ENCODE measurements at regions not wholly inside any gene's neighbourhood (a gene's known extent, or its start where the extent isn't known, plus 50 kb on each side); places are given as distances from the start of the nearest gene placed in this dataset.

GRCh38 chr12:92089559-92089958 is 56.1 kb downstream of the BTG1 start:
- ATAC-seq: no peak

- ATAC-seq: no peak
Observed at GRCh38 chr12:92088805-92089204, 56.8 kb downstream of the BTG1 start.

- ATAC-seq: no peak
Observed at GRCh38 chr12:92085736-92086040, 60.0 kb downstream of the BTG1 start.

GRCh38 chr12:92085040-92085735 is 60.5 kb downstream of the BTG1 start:
- peak; percentile 60 to 65 for ATAC-seq

GRCh38 chr12:92080911-92081285 is 64.7 kb downstream of the BTG1 start:
- no peak for ATAC-seq

- ATAC-seq: no peak
Observed at GRCh38 chr12:92079054-92079385, 66.6 kb downstream of the BTG1 start.

- peak; percentile 81 to 86 for ATAC-seq
Observed at GRCh38 chr12:92078167-92079053, 67.2 kb downstream of the BTG1 start.

GRCh38 chr12:92077530-92077929 is 68.1 kb downstream of the BTG1 start:
- no peak for ATAC-seq

GRCh38 chr12:92076101-92076500 is 69.5 kb downstream of the BTG1 start:
- no peak for ATAC-seq

- ATAC-seq: no peak
Observed at GRCh38 chr12:92075425-92075914, 70.2 kb downstream of the BTG1 start.

- no peak for ATAC-seq
Observed at GRCh38 chr12:92074889-92075288, 70.8 kb downstream of the BTG1 start.

GRCh38 chr12:92073094-92073493 is 72.6 kb downstream of the BTG1 start:
- ATAC-seq: peak in 1 of 2 donors; percentile 33

- no peak for ATAC-seq
Observed at GRCh38 chr12:92072112-92072511, 73.5 kb downstream of the BTG1 start.

GRCh38 chr12:92070864-92071445 is 74.7 kb downstream of the BTG1 start:
- ATAC-seq: no peak

- ATAC-seq: no peak
Observed at GRCh38 chr12:92070054-92070863, 75.4 kb downstream of the BTG1 start.

GRCh38 chr12:92068459-92068858 is 77.2 kb downstream of the BTG1 start:
- no peak for ATAC-seq

- ATAC-seq: peak; percentile 83 to 85
Observed at GRCh38 chr12:92065639-92066038, 80.0 kb downstream of the BTG1 start.

- ATAC-seq: peak; percentile 68 to 71
Observed at GRCh38 chr12:92065018-92065499, 80.6 kb downstream of the BTG1 start.

GRCh38 chr12:92064422-92064821 is 81.2 kb downstream of the BTG1 start:
- ATAC-seq: no peak

- no peak for ATAC-seq
Observed at GRCh38 chr12:92063641-92064040, 82.0 kb downstream of the BTG1 start.

- ATAC-seq: no peak
Observed at GRCh38 chr12:92062539-92063493, 82.8 kb downstream of the BTG1 start.

- ATAC-seq: no peak
Observed at GRCh38 chr12:92061061-92061460, 84.6 kb downstream of the BTG1 start.
